GM21381 (cell line): ENCODE measurements at regions not wholly inside any gene's neighbourhood (a gene's known extent, or its start where the extent isn't known, plus 50 kb on each side); places are given as distances from the start of the nearest gene placed in this dataset.
"Not testable (repeated sequence)": the region's sequence is repeated elsewhere in the genome, so short reads cannot be mapped to it uniquely, and the experiment has no call there.

ENCODE experiments used
- ATAC-seq: cut with Tn5 transposase; IDR thresholded peaks from one replicate; pipeline ENCODE4 v1.9.1; 2021; ENCODE audit warnings: mild to moderate bottlenecking, moderate library complexity; ENCODE audit not compliant: unreplicated experiment

- ATAC-seq = no peak
Measured at GRCh38 chr4:13678186-13678924, 50.8 kb upstream of the BOD1L1 start.

DNA sequence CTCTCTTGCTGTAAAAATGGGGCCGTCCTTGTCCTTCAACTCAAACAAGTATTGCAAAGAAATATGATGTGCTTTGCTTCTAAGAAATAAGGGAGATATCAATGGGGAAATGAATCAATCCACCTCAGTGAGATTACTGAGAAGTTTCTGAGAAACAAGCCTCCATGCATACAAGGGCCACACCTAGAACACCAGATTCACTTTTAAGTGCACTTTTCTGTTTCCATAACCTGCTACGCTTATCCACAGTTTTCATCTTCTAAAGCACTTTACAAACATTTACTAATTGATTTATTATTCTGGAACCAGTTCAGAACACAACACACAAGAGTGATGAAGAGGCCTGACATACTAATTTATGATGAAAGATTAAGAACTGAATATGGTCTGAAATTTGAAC, 54.0 kb upstream of the BOD1L1 start:
- no peak for ATAC-seq

GRCh38 chr4:13694256-13694655, 66.7 kb upstream of the BOD1L1 start:
- no peak for ATAC-seq

GRCh38 chr4:13698296-13698695, 70.8 kb upstream of the BOD1L1 start:
- no peak for ATAC-seq

- ATAC-seq = no peak
Measured at GRCh38 chr4:13700021-13700857, 72.7 kb upstream of the BOD1L1 start.

DNA sequence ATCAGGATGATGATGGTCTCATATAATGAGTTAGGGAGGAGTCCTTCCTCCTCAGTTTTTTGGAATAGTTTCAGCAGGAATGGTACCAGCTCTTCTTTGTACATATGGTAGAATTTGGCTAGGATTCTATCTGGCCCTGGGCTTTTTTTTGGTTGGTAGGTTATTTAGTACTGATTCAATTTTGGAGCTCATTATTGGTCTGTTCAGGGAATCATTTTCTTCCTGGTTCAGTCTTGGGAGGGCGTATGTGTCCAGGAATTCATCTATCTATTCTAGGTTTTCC, 73.3 kb upstream of the BOD1L1 start:
- ATAC-seq = not testable (repeated sequence)

DNA sequence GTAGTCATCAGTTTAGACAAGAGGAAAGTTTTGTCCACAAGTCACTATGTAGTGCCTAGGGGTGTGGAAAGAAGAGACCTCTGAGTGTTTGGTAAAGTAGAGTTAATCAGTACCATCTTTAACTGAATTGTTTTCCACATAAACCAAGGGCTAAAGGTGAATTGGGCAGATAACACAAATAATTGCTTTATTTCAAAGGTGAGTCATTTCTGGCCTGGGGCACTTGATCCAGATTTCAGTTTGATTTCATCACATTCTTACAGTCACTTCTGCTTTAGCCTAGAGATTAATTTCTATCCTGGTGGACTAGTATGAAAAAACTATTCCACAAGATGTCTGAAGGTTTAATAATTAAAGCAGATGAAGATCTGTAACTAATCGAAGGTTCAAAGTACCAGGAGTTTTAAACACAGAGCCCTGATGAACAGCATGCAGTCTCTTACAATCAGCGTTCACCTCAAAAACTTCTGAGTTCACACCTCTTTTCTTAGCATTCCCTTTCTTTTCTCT, 74.5 kb upstream of the BOD1L1 start:
- no peak for ATAC-seq

DNA sequence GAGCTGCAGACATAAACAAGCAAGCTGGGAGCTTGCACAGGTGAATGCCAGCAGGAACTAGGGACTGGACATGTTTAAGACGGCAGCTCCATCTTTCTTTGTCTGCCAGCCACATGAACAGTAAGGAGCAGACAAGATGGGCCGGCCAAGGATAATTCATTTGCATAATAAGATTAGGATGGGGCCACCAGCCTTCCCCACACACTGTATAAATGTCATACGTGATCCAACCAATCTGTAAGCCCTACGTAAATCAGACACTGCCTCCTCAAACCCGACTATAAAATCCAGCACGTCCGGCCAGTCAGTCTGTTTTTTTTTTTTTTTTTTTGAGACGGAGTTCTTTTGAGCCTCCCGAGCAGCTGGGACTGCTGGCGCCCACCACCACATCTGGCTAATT, 75.6 kb upstream of the BOD1L1 start:
- no peak for ATAC-seq

- ATAC-seq = no peak
Measured at GRCh38 chr4:13704035-13704434, 76.5 kb upstream of the BOD1L1 start.

DNA sequence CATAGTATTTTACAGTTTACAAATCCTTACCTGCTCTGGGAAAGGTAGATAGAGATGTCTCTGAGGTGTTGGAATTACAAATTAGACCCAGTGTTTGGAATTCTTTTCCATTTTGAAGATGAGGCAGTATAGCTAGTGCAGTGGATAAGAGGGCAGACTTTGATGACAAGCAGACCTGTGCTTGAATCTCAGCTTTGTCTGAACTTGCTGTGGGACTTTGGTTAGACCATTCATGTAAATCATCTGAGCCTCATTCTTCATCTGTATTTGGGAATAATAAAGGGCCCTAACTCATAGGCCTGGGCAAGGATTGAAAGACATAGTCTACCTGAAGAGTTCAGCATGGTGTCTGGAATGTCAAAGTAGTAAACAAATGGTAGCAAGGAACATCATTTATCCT, 77.2 kb upstream of the BOD1L1 start:
- no peak for ATAC-seq

GRCh38 chr4:13705521-13706041, 78.1 kb upstream of the BOD1L1 start:
- ATAC-seq = no peak

DNA sequence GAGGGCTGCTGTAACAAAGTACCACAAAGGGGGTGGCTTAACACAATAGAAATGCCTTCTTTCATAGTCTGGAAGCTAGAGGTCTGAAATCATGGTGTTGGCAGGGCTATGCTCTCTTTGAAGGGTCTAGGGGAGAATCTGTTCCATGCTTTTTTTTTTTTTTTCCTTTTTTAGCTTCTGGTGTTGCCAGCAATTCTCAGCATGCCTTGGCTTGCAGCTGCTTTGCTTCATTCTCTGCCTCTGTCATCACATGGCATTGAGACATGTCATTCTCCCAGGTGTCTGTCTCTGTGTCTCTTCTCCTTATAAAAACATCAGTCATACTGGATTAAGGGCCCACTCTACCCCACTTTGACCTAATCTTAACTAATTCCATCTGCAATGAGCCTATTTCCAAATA, 78.6 kb upstream of the BOD1L1 start:
- no peak for ATAC-seq

DNA sequence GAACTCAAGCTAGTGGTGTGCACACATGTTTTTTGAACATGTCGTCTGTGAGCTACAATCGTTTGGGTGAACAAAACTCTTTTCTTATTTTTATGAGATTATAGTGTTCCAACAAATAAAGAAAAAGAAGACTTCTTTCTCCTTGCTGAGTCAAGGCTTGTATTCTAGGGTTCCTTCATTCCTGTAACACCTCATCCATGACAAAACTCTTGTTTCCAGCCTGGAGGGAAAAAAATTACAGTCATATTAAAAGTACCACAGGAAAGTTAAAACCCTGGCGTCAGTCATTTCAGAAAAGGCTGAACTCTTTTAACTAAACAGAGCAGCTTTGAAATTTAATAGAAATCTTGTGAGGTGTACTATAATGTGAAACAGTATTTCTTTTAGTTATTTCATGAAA, 79.2 kb upstream of the BOD1L1 start:
- no peak for ATAC-seq

GRCh38 chr4:13710246-13710885, 82.8 kb upstream of the BOD1L1 start:
- no peak for ATAC-seq

DNA sequence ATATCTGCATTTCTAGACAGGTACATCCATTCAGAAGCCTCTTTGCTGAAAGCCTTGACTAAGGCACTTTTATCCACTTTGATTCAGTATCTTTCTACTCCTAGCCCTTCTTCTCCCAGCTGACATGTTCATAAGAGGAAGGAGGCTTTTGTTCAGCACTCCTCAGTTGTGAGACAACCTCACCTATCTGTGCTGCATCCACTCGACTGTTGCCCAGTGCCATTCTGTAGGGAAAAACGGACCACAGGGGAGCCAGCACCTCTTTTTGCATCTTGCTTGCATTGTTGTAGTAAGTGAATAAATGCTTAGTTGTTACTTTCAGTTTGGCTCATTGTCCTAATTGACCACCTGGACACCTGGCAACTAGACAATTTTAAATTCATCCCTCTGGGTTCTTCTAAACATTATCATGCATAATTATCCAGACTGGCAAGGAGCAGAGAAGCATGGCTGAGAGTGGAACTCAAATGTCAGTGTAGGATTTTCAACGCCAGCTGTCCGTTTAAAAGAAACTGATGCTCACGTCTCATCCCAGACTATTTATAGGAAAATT, 83.8 kb upstream of the BOD1L1 start:
- no peak for ATAC-seq

GRCh38 chr4:13721894-13722293, 94.4 kb upstream of the BOD1L1 start:
- ATAC-seq = no peak

GRCh38 chr4:13722649-13723048, 95.1 kb upstream of the BOD1L1 start:
- no peak for ATAC-seq

GRCh38 chr4:13728761-13729160, 101.2 kb upstream of the BOD1L1 start:
- ATAC-seq = no peak

- ATAC-seq = no peak
Measured at GRCh38 chr4:13731019-13731418, 103.5 kb upstream of the BOD1L1 start.

- no peak for ATAC-seq
Measured at GRCh38 chr4:13733817-13734216, 106.3 kb upstream of the BOD1L1 start.

DNA sequence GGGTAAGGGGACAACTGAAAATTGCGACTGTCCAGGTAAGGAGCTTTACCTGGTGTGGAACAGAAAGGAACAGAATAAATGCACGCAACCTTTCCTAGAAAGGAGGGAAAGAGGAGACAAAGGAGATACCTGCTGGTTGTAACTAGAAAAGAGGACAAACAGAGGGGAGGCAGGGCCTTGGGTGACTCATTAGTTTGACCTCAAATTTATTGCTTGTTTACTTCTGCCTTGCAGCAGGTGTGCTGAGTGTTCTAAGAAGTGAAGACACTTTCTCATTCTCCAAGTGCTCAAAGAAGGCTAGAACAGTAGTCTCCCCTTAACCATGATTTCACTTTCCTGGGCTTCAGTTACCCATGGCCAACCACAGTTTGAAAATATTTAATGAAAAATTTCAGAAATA, 123.1 kb upstream of the BOD1L1 start:
- no peak for ATAC-seq
